ENCODE measurements at regions not wholly inside any gene's neighbourhood (a gene's known extent, or its start where the extent isn't known, plus 50 kb on each side); places are given as distances from the start of the nearest gene placed in this dataset.

DNA sequence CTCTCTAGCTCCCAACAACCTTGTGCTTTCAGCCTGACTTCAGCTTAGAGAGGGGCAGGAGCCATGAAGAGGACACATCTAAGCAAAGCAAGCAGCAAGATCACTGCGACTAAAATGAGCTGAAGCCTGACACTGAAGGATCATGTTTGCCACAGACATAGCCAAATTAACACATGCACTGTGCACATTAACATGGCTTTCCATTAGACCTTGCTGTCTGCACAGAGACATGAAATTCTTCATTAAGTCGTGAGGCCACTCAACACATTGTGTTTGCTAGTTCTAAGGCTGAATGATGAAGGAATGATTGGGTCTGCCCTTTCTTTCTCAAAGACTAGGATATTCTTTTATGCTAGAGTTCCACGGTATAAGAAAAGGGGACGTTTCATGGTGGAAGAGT is 558.3 kb upstream of the PSMD7 start:
- DNase-seq = no peak

DNA sequence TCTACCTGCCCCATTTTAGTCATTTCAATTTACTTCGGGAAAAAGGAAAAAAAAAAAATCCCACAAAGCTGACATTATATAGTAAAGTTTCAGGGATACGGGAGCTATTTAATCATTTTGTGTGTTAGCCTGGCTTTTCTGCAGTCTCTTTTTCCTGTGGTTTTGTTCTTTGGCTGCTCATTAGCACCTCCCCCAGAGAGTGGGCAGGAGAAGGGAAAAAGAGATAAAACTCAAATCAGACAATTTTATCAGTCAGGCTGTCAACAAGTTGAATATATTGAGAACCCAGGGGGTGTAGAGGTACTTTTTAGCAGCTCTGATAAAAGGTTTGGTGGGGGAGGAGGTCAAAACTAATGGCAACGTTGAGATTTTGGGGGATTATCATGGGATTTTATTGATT is 559.0 kb upstream of the PSMD7 start:
- DNase-seq = no peak

DNA sequence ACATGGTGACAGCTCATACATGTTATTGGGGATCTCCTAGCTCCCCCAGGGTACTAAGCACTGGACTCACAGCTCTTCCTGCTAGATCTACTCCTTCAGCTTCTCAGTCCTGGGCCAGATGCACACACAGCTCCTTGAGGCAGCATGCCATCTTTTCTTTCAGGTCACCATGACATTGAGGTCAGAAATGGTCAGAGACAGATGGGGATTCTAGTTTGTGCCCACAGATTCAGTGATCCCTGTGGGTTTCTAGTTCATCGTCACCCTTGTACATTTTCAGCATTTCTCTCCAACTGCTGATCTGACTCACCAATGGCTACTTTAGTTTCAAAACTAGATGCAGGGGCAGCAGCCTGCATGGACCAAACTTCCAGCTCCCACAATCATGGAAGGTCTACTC is 560.7 kb upstream of the PSMD7 start:
- no peak for DNase-seq

DNA sequence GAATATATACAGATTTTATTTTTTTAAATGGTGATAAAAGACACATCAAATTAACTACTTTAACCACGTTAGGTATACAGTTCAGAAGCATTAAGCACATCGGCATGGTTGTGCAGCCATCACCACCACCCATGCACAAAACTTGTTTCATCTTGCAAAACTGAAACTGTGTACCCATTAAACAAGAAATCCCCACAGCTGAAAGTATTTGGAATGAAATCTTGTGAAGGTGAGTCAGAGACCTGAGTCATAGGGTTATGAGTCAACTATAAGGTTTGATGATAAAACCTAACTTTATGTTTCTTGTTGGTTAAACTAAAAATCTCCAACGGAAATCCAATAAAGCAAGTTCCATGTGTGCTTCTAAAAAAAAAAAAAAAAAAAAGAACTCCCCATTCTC is 561.6 kb upstream of the PSMD7 start:
- peak; percentile 13 for DNase-seq

DNA sequence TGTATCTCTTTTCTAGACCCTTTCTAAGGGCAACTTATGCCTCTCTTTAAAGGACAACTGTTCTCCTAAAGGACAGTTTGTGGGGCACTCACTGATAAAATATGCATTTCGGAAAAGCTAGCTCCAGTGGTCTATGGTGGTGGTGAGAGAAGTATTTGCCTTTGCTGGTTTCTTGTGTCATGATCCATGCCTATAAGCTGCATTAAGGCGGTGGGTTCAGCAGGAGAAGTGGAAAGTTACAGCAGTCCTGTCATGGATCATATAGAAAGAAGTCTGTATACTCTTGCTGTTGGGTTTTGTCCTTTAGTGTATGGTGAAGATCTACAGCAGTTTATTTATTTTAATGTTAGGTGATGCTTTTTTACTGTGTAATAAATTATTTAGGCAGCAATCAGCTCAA is 563.9 kb upstream of the PSMD7 start:
- no peak for DNase-seq

DNA sequence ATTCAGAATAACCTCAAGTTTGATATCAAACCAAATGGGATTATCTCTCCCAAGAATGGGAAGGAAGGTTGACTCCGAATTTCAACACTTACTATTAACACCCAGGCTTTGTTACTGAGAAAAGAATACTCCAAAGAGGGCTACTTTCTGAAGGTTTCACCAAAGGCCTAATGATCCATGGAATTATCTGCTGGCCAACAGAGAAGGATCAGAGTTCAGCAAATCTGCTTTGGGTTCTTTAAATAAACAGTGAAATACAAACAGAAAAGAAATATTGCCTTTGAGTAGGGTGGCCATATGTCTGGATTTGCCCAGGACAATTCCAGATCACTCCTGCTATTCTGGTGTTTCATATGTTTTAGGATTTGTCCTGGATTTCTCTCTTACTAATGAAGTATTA is 564.5 kb upstream of the PSMD7 start:
- DNase-seq = no peak

DNA sequence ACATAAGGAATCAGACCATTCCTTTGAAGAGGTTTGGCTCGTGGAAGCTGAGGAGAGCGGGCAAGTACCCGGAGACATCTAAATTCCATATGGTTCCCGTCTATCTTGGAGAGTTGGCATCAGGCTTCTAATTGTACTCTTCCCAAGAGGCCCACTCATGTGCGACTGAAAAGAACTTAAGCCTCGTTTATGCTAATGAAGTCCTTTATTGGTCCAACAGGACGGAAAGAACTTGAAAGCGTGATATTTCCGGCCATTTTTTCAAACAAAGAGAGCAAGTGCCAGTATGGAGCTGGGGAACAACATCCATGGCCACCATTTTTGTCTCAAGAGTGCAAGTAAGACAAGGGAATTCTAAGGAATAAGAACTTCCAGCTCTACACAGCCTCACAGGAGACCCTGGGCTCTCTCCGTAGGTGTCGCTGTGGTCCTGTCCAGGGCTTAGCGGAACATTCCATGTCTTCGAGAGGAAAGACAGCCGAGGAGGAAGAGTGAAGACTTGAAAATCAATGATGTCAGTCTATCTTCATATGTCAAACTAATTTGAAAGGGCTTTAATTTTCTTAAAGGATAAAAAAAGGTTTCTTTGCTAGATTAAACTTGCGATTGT is 566.0 kb upstream of the PSMD7 start:
- no peak for DNase-seq

DNA sequence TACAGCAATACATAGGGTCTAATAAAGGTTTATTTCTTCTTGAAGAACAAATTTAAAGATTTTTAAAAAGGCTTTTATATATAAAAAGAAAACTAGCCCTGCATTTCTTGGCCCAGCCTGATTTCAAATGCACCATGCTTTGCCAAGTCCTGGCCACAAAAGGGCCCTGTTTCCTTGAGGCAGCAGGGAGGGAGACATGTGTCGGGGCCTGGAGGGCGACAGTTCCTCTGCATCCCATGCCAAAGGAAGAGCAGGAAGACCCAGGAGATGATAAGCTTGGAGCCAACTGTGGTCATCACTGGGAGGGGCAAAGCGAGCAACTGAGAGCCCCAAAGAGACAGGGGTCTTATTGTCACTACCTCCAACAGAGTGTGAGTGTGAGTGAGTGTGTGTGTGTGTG is 571.5 kb upstream of the PSMD7 start:
- no peak for DNase-seq

DNA sequence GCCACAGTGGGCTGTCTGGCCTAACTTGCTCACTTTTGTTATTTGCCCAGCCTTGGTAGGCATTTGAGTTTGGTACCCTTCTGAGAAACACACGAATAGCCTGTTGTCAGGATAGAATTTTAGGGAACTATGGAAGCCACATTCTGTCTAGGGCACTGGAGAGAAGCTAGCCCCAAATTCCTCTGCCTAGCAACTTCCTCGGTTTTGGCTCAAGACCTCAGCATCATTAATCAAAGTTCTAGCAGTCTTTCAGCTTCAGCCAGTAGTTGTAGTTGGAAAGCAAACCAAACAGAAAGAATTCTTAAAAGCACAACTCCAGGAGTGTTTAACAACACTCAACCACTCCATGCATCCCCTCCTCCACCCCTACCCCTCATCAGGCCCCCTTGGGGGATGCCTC is 572.1 kb upstream of the PSMD7 start:
- DNase-seq = no peak

DNA sequence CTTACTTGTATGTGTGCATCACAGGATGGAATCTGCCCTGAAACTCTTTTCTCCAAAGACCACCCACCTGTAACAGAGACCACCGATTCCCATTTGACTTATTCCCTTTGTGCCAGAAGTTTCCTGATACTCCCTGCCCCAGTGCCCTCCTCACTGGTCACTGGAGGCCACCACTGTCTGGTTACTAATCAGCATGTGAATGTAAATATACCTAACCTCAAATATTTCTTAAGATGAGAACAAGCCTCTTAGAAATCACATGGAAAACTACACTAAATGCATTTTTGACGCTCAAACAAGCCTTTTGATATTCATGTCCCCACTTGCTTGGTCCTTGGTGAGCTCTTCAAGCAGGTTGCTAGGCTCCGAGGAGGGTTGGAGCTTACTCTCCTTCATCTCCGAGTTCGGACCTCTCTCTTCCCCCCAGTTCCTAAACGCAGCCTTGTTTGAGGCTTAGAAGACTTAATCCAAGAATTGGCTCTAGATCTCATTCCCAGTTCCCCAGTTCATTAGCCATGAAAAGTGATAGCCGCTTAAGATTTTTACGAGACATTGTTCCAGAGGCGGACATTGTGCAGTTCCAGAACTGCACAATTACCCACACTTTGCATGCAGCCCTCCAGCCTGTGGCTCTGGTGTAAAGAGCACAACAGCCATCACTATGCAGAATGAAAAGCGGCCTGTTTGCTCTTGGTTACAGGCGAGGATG is 579.2 kb upstream of the PSMD7 start:
- no peak for DNase-seq

DNA sequence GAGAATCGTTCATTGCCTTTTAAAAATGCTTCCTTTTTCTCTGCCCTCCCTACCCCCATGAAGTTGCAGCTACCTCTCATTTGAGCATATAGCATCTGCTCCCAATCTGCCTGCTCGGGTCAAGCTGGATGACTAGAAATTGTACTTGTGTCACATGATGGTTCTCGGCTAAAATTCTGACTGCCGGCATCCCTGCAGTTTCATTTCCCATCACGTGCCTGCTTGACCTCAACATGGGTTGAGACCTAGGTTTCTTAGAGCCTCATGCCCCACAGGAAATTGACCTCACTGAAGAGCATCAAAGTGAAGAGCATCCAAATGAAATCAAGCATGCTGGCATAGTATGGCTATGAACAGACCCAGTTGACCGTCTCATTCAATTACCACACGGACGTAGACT is 581.6 kb upstream of the PSMD7 start:
- no peak for DNase-seq

DNA sequence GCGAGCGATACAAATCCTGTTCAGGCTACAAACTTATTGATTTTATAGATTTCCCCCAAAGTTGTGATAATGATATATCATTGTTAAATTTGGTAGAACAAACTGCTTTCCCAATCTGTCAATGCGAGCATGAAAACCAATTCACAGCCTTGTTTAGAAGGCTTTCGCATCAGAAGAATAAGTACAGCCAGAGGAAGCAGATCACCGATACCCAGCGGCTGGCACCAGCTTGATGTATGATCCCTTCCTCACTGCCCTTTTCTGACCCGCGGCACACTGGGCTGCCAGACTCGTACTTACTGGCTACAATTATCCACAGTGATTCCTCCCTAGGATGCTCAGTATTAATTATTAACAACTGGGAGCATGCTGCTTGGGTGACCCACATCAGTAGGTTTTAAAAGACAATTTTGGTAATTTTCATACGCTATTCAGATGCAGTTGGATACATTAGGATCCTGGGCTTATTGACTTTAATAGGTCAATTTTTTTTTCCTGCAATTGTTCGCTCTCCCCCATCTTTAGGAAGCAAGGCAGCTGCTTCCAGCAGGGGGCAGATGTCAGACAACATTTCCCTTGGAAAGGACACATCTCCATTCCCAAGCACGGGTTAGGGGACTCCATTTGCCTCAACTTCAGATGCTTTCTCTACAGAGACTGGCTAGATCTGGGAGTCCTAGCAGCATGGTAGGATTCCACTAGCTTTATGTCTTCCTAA is 582.7 kb upstream of the PSMD7 start:
- DNase-seq = peak; percentile 3

DNA sequence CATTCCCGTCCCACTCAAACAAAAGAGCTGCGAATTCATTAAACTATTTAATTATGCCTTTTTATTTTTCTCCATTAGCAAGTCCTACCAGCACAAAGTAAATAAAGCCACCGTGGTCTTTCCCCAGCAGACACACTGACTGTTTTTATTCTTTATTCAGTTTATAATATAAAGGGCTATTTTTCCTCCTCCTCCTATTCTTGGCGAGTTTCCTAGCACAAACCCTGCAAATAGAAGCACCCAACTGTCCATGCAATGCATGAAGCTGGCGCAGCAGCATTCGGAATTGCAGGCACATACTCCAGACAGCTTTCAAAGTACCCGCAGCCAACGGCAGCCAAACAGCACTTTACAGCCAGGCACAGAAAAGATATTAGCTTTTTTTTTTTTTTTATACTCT is 583.4 kb upstream of the PSMD7 start:
- DNase-seq = no peak

DNA sequence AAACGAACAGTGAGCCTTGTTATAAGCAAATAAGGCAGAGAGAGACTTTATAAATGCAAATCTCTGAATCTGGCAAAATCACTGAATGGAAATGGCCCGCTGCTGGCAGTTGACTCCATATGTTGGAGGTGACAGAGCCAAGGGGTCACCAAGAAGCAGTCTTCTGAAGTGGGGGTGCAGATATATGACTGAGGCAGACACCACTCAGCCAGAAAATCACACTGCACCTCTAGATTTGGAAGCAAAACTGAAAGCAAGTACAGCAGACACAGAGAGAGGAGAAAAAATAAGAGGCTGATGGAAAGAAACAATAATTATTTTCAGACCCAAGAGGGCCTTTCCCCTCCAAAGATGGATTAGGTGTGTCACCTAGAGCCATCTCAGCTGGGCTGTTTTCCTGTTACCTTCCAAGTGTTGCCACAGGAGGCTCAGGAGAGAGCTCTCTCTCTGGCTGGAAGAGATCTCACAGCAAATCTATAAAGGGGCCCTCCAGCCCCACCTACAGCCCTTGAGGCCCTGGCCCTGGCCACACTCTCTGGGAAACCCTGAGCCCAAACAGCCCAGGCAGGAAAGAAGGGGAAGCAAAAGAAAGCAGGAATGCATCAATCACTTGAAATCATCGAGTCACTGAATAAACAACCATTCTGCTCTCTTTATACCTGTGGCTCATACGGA is 585.1 kb upstream of the PSMD7 start:
- DNase-seq = no peak

DNA sequence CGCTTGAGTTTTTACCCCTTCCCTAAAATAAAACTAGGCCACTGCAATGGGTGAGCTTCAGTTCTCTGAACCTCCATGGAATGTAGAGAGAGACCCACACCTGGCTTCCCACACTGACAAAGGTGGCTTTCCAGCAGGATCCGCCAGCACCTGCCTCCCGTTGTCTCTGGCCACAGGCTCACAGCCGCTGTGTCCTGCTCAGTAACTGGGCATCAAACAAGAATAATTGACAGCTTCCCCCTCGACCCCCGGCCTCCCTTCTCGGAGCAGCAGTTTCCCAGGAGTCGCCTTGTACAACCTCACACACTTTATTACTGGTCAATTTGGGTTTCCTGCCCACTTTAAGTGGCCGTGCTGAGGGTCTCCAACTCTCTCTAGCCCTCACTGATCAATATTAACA is 586.1 kb upstream of the PSMD7 start:
- DNase-seq = no peak

DNA sequence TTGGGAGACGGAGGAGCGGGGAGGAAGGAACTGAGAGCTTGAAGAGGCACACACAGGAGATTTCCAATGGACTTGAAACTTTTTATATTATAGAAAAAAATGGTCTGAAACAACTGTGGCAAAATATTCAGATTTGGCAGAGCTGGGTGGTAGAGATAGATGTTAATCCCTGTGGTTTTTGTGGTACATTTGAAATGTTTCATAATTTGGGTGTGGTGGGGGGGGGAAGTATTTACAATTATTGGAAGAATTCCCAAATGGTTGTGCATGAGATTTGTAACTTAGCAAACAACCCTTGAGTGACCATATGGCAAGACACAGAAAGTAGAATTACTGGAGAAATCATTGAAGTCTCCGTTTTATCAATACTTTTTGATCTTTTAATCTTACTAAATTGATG is 588.8 kb upstream of the PSMD7 start:
- DNase-seq = no peak

DNA sequence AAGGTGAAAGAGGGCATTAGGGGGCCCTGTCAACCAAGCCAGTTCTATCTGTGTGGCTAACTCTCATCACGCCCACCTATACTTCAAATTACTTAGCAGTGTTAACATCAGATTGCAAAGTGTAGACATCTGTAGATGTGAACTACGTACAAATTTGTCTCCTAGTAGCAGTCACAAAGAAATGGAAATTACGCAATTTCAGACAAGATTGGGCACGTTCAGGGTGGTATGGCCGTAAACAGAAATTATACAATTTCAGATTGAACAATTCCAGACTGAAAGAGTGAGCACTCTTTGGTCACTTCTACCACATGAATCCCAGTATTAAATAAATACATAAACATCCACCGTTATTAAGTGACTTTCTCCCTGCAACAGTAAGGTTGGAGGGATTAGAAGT is 592.7 kb upstream of the PSMD7 start:
- no peak for DNase-seq

DNA sequence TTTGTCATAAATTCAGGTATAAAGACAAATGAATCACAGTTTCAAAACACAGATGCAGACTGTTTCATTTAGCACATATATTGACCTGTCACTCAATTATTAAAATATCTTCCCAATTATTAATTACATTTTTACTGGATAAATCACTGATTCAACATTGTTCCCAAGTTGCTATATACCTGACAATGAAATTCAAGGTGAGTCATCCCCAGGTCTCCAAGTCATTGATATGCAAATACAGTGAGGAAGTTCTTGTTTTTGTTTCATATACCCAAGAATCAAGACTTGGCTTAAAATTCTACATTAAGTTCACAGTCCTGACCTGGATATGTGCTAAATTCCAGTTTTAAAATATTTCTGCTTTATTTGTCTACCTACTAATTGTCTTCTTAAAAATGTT is 599.3 kb upstream of the PSMD7 start:
- no peak for DNase-seq

DNA sequence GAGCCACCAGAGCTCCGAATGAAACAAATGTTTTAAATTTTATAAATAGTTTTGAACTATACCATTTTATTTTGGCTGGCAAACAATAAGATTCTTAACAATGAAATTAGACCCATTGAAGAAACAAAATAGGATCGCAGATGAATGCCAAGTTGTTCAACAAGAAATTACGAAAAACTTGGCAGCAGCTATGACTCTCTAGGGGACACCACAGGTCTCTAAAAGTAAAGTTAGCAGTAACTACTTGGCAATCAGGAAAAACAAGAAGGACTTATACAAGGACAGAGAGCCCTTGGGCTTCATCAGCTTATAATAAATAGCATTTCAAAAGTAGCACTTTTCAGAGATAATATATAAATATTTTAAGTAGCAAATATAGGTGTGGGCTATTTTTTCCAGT is 603.8 kb upstream of the PSMD7 start:
- no peak for DNase-seq

DNA sequence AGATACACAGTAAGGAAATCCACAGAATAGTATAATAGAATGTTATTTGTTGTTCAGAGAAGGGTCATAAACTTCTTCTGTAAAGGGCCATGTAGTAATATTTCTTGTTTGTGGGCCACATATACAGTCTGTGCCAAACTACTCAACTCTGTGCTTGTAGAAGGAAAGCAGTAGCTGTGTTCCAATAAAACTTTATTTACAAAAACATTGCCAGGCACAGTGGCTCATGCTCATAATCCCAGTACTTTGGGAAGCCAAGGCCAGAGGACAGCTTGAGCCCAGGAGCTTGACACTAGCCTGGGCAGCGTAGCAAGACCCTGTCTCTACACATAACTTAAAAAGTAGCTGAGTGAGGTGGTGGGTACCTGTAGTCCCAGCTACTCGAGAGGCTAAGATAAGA is 612.8 kb upstream of the PSMD7 start:
- DNase-seq = no peak

DNA sequence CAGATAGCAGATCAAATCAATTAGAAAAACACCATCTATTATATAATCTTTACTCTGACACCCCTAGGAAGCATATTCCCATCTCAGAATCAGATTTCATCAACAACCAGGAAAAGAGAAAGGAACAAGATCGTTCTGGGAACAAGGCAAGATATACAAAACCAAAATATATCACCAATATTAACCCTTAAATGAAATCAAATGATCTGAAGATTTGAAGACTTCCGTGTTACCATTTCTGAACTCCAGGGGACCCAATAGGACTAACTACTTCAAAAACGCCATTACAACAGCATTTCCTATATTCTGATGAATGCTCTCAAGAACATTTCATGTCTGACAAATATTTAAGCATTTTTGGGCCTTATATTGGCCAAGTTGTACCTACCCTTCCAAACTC is 624.2 kb upstream of the ZFHX3 start:
- DNase-seq = no peak

DNA sequence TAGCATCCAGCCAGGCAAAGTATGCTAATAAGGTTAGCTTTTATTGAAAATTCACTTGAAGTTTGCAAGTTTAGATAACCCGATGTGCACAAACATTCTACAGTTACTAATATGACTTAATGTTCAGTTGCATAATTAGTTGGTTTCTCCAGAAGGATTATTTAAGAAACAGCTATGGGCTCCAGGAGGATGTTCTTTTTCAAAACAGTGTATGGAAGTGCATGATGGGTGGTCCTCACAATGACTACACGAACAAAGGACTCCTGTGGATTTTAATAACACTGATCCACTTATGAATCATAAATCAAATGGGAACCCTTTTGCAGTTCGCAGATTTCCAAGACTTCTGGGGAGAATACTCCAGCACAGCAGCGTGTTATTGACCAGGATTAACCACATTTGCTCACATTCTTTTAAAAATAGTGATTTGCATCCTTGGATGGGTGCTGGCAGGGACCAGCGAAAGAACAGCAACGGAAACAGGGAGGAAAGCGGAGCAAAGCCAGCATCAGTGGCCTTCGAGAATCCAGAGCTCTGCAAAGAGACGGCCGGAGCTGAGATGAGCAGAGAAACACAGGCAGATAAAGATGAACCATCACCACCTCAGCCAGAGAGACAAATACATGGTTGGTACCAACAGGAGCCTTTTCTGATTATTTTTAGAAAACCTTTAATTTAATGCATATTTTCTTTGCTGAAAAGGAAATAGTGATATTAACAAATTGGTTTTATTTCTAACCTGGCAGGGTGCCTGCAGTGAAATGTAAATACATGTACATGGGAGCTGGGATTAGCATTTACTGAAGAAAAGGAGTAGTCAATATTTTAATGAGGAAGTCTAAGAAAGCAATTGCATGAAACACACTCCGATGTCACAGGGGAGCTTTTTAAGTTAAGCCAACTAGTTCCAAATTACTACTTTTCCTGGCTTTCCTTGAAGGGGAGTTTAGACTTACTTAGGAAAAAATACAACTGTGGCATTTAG is 623.2 kb upstream of the ZFHX3 start:
- no peak for DNase-seq

All from activated CD4-positive, alpha-beta T cell treated with anti-CD3 and anti-CD28 coated beads for 48 hours (primary cell).